ENCODE measurements at regions not wholly inside any gene's neighbourhood (a gene's known extent, or its start where the extent isn't known, plus 50 kb on each side); places are given as distances from the start of the nearest gene placed in this dataset.

DNA sequence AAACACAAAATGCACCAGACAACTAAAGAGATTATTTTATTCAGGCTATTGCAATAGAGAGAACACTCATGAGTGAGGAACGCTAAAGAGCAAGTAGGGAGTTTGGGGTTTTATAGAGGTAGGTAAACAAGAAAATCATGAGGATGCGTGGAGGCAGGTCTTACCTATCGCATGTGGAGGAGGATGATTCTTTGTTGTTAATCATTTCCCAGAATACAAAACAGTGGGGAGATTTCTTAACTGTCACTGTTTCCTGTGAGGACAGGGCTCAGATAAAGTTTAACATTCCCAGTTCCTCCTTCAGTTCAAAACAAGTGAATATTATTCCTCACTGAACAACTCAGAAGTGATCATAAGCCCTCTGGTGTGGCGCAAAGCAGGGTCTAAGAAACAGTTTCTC is 156.1 kb upstream of the MGAT5 start:
- TF ChIP-seq, protein P1, sequence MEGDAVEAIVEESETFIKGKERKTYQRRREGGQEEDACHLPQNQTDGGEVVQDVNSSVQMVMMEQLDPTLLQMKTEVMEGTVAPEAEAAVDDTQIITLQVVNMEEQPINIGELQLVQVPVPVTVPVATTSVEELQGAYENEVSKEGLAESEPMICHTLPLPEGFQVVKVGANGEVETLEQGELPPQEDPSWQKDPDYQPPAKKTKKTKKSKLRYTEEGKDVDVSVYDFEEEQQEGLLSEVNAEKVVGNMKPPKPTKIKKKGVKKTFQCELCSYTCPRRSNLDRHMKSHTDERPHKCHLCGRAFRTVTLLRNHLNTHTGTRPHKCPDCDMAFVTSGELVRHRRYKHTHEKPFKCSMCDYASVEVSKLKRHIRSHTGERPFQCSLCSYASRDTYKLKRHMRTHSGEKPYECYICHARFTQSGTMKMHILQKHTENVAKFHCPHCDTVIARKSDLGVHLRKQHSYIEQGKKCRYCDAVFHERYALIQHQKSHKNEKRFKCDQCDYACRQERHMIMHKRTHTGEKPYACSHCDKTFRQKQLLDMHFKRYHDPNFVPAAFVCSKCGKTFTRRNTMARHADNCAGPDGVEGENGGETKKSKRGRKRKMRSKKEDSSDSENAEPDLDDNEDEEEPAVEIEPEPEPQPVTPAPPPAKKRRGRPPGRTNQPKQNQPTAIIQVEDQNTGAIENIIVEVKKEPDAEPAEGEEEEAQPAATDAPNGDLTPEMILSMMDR (IDR thresholded peaks at IDR 0.05) = no peak
- TF ChIP-seq POLR2A (IDR thresholded peaks at IDR 0.05) = no peak
- no peak for TF ChIP-seq POLR2AphosphoS5 (IDR thresholded peaks at IDR 0.05)
- no peak for TF ChIP-seq EP300 (IDR thresholded peaks at IDR 0.05)

All from upper lobe of left lung (tissue), 4 donors.